ENCODE measurements at regions not wholly inside any gene's neighbourhood (a gene's known extent, or its start where the extent isn't known, plus 50 kb on each side); places are given as distances from the start of the nearest gene placed in this dataset.

GRCh38 chrX:121754301-121754700 is 706.9 kb downstream of the GLUD2 start (continued):
- TF ChIP-seq ZHX1 (conservative IDR thresholded peaks at IDR 0.05; ENCODE audit: low read length) = no peak
- TF ChIP-seq SMARCA4 (IDR thresholded peaks at IDR 0.05) = 0 out of 2 replicates have a peak, but pooled peaks have one; percentile 24
- TF ChIP-seq MTA2 (IDR thresholded peaks at IDR 0.05; ENCODE audit: low read depth) = 0 out of 2 replicates have a peak, but pooled peaks have one; percentile 25
- TF ChIP-seq ID3 (CRISPR knock-in tag; IDR thresholded peaks at IDR 0.05) = no peak
- no peak for TF ChIP-seq ID3 (tag; IDR thresholded peaks at IDR 0.05)
- TF ChIP-seq ZNF655 (CRISPR knock-in tag; IDR thresholded peaks at IDR 0.05) = no peak
- no peak for TF ChIP-seq CBX2 (IDR thresholded peaks at IDR 0.05; ENCODE audit: insufficient read depth, low read length, poor library complexity, severe bottlenecking)
- peak; percentile 59 for TF ChIP-seq LEF1 (IDR thresholded peaks at IDR 0.05)
- no peak for TF ChIP-seq CREM (IDR thresholded peaks at IDR 0.05; ENCODE audit: low read depth)
- TF ChIP-seq USF1 (CRISPR knock-in tag; IDR thresholded peaks at IDR 0.05) = no peak
- no peak for TF ChIP-seq SREBF2 (CRISPR knock-in tag; IDR thresholded peaks at IDR 0.05)
- no peak for TF ChIP-seq RBM14 (IDR thresholded peaks at IDR 0.05; ENCODE audit: borderline replicate concordance, insufficient read depth, low read depth, low read length)
- no peak for TF ChIP-seq ZNF778 (CRISPR knock-in tag; IDR thresholded peaks at IDR 0.05)
- no peak for TF ChIP-seq SPI1 (IDR thresholded peaks at IDR 0.05; ENCODE audit: borderline replicate concordance, low read depth, low read length)

Data from K562 (cell line).